ENCODE measurements at regions not wholly inside any gene's neighbourhood (a gene's known extent, or its start where the extent isn't known, plus 50 kb on each side); places are given as distances from the start of the nearest gene placed in this dataset.

DNA sequence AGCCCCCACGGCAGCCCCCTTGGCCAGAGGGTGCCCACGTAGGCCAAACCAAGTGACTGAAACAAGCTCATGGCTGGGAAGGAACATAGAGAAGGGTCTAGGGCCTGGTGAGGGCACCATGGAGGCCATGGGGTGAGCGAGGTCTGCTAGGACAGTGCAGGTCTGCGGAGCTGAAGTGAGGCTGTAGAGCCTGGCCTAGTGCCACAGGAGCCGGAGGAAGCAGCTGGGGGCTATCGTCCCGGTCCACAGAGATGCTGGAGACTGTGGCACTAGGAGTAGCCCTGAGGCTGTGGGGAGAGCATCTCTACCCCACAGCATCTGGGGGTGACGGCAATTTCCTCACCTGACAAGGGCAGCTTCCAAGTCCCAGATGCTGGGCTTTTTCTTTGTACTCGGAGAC lies 150.3 kb downstream of the ZNF22 start:
- no peak overlapping the region for H3K18ac ChIP-seq (ENCODE audit: low read depth, low read length)
- DNase-seq (no peak), ATAC-seq (ENCODE audit: low read depth) (no peak)
- no peak overlapping the region for H3K4me2 ChIP-seq (ENCODE audit: low read depth, low read length)
- POLR2A ChIA-PET (ENCODE audit: unreplicated experiment): no interaction called here
- no peak overlapping the region for H2BK15ac ChIP-seq (ENCODE audit: low read depth, low read length)
- H3K9me3 ChIP-seq (ENCODE audit: control insufficient read depth, insufficient read depth, low read length): no peaks in the 10 kb centered on the region
- no peaks in the 10 kb centered on the region for H3K27me3 ChIP-seq (ENCODE audit: control insufficient read depth, insufficient read depth, low read length)
- 77% methylated on average over 4 of the region's 9 CpGs; no CpG with 5 or more reads in 1 of the 2 experiments for WGBS, 2 experiments (ENCODE audit: extremely low coverage in 2 of 2, insufficient read length in 1 of 2)
- no peak overlapping the region for H2AK5ac ChIP-seq (ENCODE audit: low read depth, low read length)
- BruUV-seq (replicated peaks): no TSS peak
- no peak overlapping the region for H3K4ac ChIP-seq (ENCODE audit: low read depth, low read length)
- no peak overlapping the region for H3K56ac ChIP-seq (ENCODE audit: extremely low read depth, insufficient read depth, low read length)
- H3K27ac ChIP-seq (ENCODE audit: insufficient read depth, low read length): no peak overlapping the region
- intact Hi-C loops (cut with micrococcal nuclease) (no loop called here), dilution Hi-C loops (cut with HindIII; ENCODE audit: low sequenced_read_pairs, unreplicated experiment) (no loop called here), in situ Hi-C loops (cut with MboI; ENCODE audit: low sequenced_read_pairs) (no loop called here)
- H2BK20ac ChIP-seq (ENCODE audit: low read depth, low read length): no peak overlapping the region
- H3K9ac ChIP-seq (ENCODE audit: low read depth, low read length): no peak overlapping the region
- no peak overlapping the region for H2AK9ac ChIP-seq (replicated peaks; ENCODE audit: low read depth, low read length, poor library complexity)
- no peak overlapping the region for H3K23ac ChIP-seq (ENCODE audit: low read depth, low read length)
- H4K5ac ChIP-seq (ENCODE audit: low read depth, low read length): no peak overlapping the region
- no peaks in the 10 kb centered on the region for H3K4me1 ChIP-seq (ENCODE audit: control insufficient read depth, insufficient read depth, low read length)
- no peaks in the 10 kb centered on the region for H3K79me1 ChIP-seq (ENCODE audit: low read depth in 1 of 2, low read length in 2 of 2)
- H2AFZ ChIP-seq (replicated peaks; ENCODE audit: low read length, poor library complexity): no peak overlapping the region
- no peaks in the 10 kb centered on the region for H3K36me3 ChIP-seq (ENCODE audit: control insufficient read depth, insufficient read depth, low read length)
- H4K8ac ChIP-seq (ENCODE audit: low read depth in 2 of 2, low read length in 2 of 2): no peak overlapping the region
- no peaks in the 10 kb centered on the region for H4K20me1 ChIP-seq (ENCODE audit: insufficient read depth, low read length)
- no peak overlapping the region for H3K4me3 ChIP-seq (ENCODE audit: insufficient read depth, low read depth, low read length)
- no peaks in the 10 kb centered on the region for H3K9me1 ChIP-seq (ENCODE audit: insufficient read depth, low read length)
- CTCF ChIA-PET: no interaction called here
- H2BK5ac ChIP-seq (ENCODE audit: low read depth, low read length, poor library complexity, severe bottlenecking): no peak overlapping the region
- H2BK120ac ChIP-seq (ENCODE audit: low read depth, low read length): no peak overlapping the region
- H4K91ac ChIP-seq (ENCODE audit: insufficient read depth, low read depth, low read length): no peak overlapping the region
- TF ChIP-seq, protein P1, sequence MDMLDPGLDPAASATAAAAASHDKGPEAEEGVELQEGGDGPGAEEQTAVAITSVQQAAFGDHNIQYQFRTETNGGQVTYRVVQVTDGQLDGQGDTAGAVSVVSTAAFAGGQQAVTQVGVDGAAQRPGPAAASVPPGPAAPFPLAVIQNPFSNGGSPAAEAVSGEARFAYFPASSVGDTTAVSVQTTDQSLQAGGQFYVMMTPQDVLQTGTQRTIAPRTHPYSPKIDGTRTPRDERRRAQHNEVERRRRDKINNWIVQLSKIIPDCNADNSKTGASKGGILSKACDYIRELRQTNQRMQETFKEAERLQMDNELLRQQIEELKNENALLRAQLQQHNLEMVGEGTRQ (IDR thresholded peaks at IDR 0.05; ENCODE audit: low read depth, low read length): no peak
- TF ChIP-seq RFX5 (IDR thresholded peaks at IDR 0.05; ENCODE audit: low read depth, low read length) (no peak), NFE2L2 (IDR thresholded peaks at IDR 0.05; ENCODE audit: low read depth, low read length) (no peak)
- H3K14ac ChIP-seq (replicated peaks; ENCODE audit: low read depth, low read length): no peak overlapping the region
